ENCODE measurements at regions not wholly inside any gene's neighbourhood (a gene's known extent, or its start where the extent isn't known, plus 50 kb on each side); places are given as distances from the start of the nearest gene placed in this dataset.
A peak's percentile ranks its signal among the peaks of the same experiment; 100 is the strongest.
"Not testable (repeated sequence)": the region's sequence is repeated elsewhere in the genome, so short reads cannot be mapped to it uniquely, and the experiment has no call there.

GRCh38 chr18:11343096-11343495, 193.7 kb upstream of the PIEZO2 start:
- no peak for DNase-seq
- Histone ChIP-seq H3K4me3 (no peak overlapping the region), H3K36me3 (no peaks in the 10 kb centered on the region), H3K9me3 (peaks cover 0 to 28% (median 14%) of the 10 kb centered on the region in 3 donors), H3K4me1 (no peaks in the 10 kb centered on the region), H3K27me3 (no peaks in the 10 kb centered on the region), H3K27ac (no peak overlapping the region)
- TF ChIP-seq CTCF (IDR thresholded peaks at IDR 0.05), result no peak
- intact Hi-C loops (cut with DNase I; ENCODE audit: low total_unique reads), result no loop called here

- DNase-seq; H3K4me3 ChIP-seq; H3K36me3 ChIP-seq; intact Hi-C loops (cut with DNase I; ENCODE audit: low total_unique reads); H3K27ac ChIP-seq; H3K27me3 ChIP-seq; H3K4me1 ChIP-seq: not testable (repeated sequence)
- peaks cover 0 to 19% (median 14%) of the 10 kb centered on the region in 3 donors for H3K9me3 ChIP-seq
These were observed 192.7 kb upstream of the PIEZO2 start for GRCh38 chr18:11342115-11342514.

GRCh38 chr18:11339188-11339775, 189.9 kb upstream of the PIEZO2 start:
- Histone ChIP-seq H3K27me3 (no peaks in the 10 kb centered on the region), H3K36me3 (no peaks in the 10 kb centered on the region), H3K9me3 (peaks cover 0 to 17% (median 13%) of the 10 kb centered on the region in 3 donors), H3K27ac (no peak overlapping the region), H3K4me3 (no peak overlapping the region), H3K4me1 (no peaks in the 10 kb centered on the region)
- intact Hi-C loops (cut with DNase I; ENCODE audit: low total_unique reads), result no loop called here
- no peak for TF ChIP-seq CTCF (IDR thresholded peaks at IDR 0.05)
- DNase-seq, result no peak

GRCh38 chr18:11336241-11336640, 186.9 kb upstream of the PIEZO2 start:
- TF ChIP-seq CTCF (IDR thresholded peaks at IDR 0.05), result no peak
- H3K9me3 ChIP-seq, result no peaks in the 10 kb centered on the region
- DNase-seq, result no peak
- no peaks in the 10 kb centered on the region for H3K27me3 ChIP-seq
- intact Hi-C loops (cut with DNase I; ENCODE audit: low total_unique reads), result no loop called here
- no peaks in the 10 kb centered on the region for H3K36me3 ChIP-seq
- no peak overlapping the region for H3K4me3 ChIP-seq
- H3K4me1 ChIP-seq, result no peaks in the 10 kb centered on the region
- no peak overlapping the region for H3K27ac ChIP-seq

GRCh38 chr18:11327391-11328009, 178.1 kb upstream of the PIEZO2 start:
- H3K27ac ChIP-seq, result peak overlapping the region; percentile 13 to 47
- DNase-seq, result no peak

More at GRCh38 chr18:11327391-11328009, 178.1 kb upstream of the PIEZO2 start:
- no peak for TF ChIP-seq CTCF (IDR thresholded peaks at IDR 0.05)
- intact Hi-C loops (cut with DNase I; ENCODE audit: low total_unique reads), result no loop called here
- no peaks in the 10 kb centered on the region for H3K36me3 ChIP-seq
- peaks cover 0 to 41% (median 11%) of the 10 kb centered on the region in 4 donors for H3K4me1 ChIP-seq
- H3K4me3 ChIP-seq, result no peak overlapping the region
- H3K9me3 ChIP-seq, result no peaks in the 10 kb centered on the region
- no peaks in the 10 kb centered on the region for H3K27me3 ChIP-seq

All from tibial artery (tissue), 4 donors.